Testis (tissue), 2 donors: ENCODE measurements at regions not wholly inside any gene's neighbourhood (a gene's known extent, or its start where the extent isn't known, plus 50 kb on each side); places are given as distances from the start of the nearest gene placed in this dataset.
"Not testable (repeated sequence)": the region's sequence is repeated elsewhere in the genome, so short reads cannot be mapped to it uniquely, and the experiment has no call there.

Source experiments
- DNase-seq: peaks from one replicate; pipeline ENCODE4 v3.0.0-alpha.2; 2019
- H3K27ac ChIP-seq, 2 donors: fragments of 200-600 bp; sonication (generic); one replicate each; pipeline ENCODE4 v1.5.1; 2019
- H3K27me3 ChIP-seq: fragments of 200-600 bp; sonication (generic); one replicate; pipeline ENCODE4 v1.5.1; 2019
- H3K36me3 ChIP-seq: fragments of 200-600 bp; sonication (generic); one replicate; pipeline ENCODE4 v1.5.1; 2017; ENCODE audit warnings: low read depth; ENCODE audit errors: missing control alignments
- H3K4me1 ChIP-seq: fragments of 200-600 bp; sonication (generic); one replicate; pipeline ENCODE4 v1.5.1; 2019
- H3K4me3 ChIP-seq, 2 donors: fragments of 200-600 bp; sonication (generic); one replicate each; pipeline ENCODE4 v1.5.1; 2017 to 2019
- H3K9me3 ChIP-seq: fragments of 200-600 bp; sonication (generic); one replicate; pipeline ENCODE4 v1.5.1; 2017
- POLR2A ChIP-seq: fragments of 450-650 bp; IDR thresholded peaks from one replicate; pipeline ENCODE4 v1.6.1; 2017; ENCODE audit warnings: antibody characterized with exemption, mild to moderate bottlenecking, moderate library complexity
- WGBS, 2 donors: methylation state at CpG; one replicate each; pipeline ENCODE4 v1.1.5; 2018; 5-methylcytosine and 5-hydroxymethylcytosine counted together
- intact Hi-C: fragments of 100-400 bp; cut with DNase I; formaldehyde crosslinking; loops from one replicate; pipeline ENCODE4 v1.15.1; 2023; ENCODE audit warnings: low total_unique reads
- TF ChIP-seq, protein P1 (sequence below), 3 experiments: fragments of 450-650 bp in 2 of 3; fragments of 200-600 bp in 1 of 3; sonication (generic) in 1 of 3; IDR thresholded peaks; one replicate each; pipeline ENCODE4 v1.5.1; 2016 to 2019; ENCODE audit warnings: antibody characterized with exemption in 3 of 3, mild to moderate bottlenecking in 2 of 3, moderate library complexity in 1 of 3

DNA sequence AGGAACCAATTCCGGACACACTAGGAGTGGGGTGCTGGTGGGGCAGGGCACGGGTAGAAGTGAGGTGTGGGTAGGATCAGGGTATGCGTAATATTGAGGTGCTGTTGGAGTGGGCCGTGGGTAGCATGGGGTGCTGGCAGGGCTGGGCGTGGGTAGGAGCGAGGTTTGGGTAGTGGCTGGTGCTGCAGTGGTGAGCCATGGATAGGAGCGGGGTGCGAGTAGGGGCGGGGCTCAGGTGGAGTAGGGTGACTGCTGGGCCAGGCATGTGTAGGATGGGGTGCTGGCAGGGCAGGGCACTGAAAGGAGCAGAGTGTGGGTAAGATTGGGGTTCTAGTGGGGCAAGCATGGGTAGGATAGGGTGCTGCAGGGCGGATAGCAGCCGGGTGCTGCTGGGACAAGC, 114.2 kb upstream of the DUSP22 start:
- no peak overlapping the region for H3K27ac ChIP-seq
- H3K4me3 ChIP-seq, result peak overlapping the region in 1 of 2 donors; percentile 45
- H3K27me3 ChIP-seq, result no peaks in the 10 kb centered on the region
- no peak for DNase-seq
- intact Hi-C loops, result no loop called here
- TF ChIP-seq POLR2A, result no peak
- TF ChIP-seq, protein P1, sequence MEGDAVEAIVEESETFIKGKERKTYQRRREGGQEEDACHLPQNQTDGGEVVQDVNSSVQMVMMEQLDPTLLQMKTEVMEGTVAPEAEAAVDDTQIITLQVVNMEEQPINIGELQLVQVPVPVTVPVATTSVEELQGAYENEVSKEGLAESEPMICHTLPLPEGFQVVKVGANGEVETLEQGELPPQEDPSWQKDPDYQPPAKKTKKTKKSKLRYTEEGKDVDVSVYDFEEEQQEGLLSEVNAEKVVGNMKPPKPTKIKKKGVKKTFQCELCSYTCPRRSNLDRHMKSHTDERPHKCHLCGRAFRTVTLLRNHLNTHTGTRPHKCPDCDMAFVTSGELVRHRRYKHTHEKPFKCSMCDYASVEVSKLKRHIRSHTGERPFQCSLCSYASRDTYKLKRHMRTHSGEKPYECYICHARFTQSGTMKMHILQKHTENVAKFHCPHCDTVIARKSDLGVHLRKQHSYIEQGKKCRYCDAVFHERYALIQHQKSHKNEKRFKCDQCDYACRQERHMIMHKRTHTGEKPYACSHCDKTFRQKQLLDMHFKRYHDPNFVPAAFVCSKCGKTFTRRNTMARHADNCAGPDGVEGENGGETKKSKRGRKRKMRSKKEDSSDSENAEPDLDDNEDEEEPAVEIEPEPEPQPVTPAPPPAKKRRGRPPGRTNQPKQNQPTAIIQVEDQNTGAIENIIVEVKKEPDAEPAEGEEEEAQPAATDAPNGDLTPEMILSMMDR (IDR thresholded peaks at IDR 0.05), result no peak
- WGBS, 2 donors, result 71 to 76% methylated on average over 11 of the region's 11 CpGs
- H3K9me3 ChIP-seq, result no peaks in the 10 kb centered on the region
- no peaks in the 10 kb centered on the region for H3K4me1 ChIP-seq
- H3K36me3 ChIP-seq, result no peaks in the 10 kb centered on the region

DNA sequence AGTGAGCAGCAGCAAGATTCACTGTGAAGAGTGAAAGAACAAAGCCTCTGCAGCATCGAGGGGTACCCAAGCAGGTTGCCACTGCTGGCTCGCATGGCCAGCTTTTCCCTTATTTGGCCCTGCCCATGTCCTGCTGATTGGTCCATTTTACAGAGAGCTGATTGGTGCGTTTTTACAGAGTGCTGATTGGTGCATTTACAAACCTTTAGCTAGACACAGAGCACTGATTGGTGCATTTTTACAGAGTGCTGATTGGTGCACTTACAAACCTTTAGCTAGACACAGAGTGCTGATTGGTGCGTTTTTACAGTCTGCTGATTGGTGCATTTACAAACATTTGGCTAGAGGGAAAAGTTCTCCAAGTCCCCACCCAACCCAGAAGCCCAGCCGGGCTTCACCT, 113.4 kb upstream of the DUSP22 start:
- peak overlapping the region; percentile 34 to 45 for H3K4me3 ChIP-seq

DNA sequence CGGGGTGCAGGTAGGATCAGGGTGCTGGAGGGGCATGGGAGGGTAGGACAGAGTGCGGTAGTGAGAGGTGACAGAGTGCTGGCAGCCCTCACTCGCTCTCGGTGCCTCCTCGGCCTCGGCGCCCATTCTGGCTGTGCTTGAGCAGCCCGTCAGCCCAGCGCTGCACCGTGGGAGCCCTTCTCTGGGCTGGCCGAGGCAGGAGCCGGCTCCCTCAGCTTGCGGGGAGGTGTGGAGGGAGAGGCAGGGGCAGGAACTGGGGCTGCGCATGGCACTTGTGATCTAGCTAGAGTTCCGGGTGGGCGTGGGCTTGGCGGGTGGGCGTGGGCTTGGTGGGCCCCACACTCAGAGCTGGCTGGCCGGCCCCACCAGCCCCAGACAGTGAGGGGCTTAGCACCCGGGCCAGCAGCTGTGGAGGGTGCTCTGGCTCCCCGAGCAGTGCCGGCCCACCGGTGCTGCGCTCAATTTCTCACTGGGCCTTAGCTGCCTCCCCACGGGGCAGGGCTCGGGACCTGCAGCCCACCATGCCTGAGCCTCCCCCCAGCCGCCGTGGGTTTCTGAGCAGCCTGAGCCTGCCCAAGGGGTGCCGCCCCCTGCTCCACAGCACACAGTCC, 112.8 kb upstream of the DUSP22 start:
- intact Hi-C loops, result no loop called here
- peak overlapping the region; percentile 34 to 45 for H3K4me3 ChIP-seq
- DNase-seq, result no peak
- TF ChIP-seq POLR2A, result no peak
- TF ChIP-seq, protein P1 (IDR thresholded peaks at IDR 0.05), result no peak
- 74 to 78% methylated on average over 14 to 28 of the region's 29 CpGs for WGBS, 2 donors
- H3K4me1 ChIP-seq, result no peaks in the 10 kb centered on the region
- H3K27ac ChIP-seq, result no peak overlapping the region
- no peaks in the 10 kb centered on the region for H3K27me3 ChIP-seq
- H3K36me3 ChIP-seq, result no peaks in the 10 kb centered on the region
- no peaks in the 10 kb centered on the region for H3K9me3 ChIP-seq

More for the DNA sequence above, 113.4 kb upstream of the DUSP22 start:
- H3K27me3 ChIP-seq, H3K36me3 ChIP-seq, intact Hi-C loops, H3K9me3 ChIP-seq, H3K4me1 ChIP-seq, H3K27ac ChIP-seq: not testable (repeated sequence)
- peak; percentile 62 for DNase-seq
- WGBS, 2 donors, result 65 to 78% methylated on average over 5 of the region's 5 CpGs

DNA sequence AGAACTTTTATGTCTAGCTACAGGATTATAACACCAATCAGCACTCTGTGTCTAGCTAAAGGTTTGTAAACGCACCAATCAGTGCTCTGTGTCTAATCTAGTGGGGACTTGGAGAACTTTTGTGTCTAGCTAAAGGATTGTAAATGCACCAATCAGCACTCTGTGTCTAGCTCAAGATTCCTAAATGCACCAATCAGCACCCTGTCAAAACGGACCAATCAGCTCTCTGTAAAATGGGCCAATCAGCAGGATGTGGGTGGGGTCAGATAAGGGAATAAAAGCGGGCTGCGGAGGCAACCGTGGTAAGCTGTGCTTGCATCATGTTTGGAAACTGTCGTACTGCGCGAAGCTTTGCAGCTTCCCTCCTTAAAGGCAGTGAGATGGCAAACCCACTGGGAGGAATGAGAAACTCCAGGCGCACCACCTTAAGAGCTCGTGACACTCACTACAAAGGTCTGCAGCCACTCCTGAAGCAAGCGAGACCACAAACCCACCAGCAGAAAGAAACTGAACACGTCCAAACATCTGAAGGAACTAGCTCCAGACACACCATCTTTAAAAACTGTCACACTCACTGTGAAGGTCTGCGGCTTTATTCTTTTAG, 112.1 kb upstream of the DUSP22 start:
- peak overlapping the region; percentile 34 to 45 for H3K4me3 ChIP-seq
- DNase-seq, result peak; percentile 63
- H3K36me3 ChIP-seq, H3K27ac ChIP-seq, H3K4me1 ChIP-seq, H3K9me3 ChIP-seq, H3K27me3 ChIP-seq, intact Hi-C loops: not testable (repeated sequence)
- WGBS, 2 donors, result 49 to 73% methylated on average over 8 to 13 of the region's 13 CpGs

DNA sequence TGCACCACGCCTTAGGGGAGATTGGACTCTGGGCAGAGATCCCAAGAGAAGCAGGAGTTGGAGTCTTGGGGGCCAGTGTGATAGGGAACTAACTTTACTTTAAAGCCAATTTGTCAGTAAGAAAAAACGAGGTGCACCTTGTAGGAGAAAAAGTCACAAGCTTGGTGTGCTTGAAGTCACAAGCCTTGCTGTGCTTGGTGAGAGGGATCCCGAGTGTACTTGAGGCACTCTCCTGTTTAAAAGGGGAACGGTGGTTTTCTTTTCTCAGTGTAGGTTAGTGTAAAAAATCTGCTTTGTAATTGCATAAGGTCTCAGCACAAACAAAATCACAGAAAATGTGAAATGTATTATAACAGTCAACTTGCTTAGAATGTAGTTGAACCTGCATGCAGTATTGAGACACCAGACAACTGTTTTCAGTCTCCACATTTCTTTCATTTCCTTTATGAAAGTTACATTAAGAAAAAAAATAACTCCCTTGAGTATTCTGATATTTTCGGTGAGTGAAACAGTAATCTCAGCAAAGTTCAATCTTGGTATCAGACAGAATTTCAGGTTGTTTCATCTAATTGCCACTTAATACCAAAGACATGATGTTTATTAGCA, 111.1 kb upstream of the DUSP22 start:
- 35 to 48% methylated on average over 5 of the region's 5 CpGs for WGBS, 2 donors
- no peak for DNase-seq
- no peaks in the 10 kb centered on the region for H3K4me1 ChIP-seq
- intact Hi-C loops, result no loop called here
- no peaks in the 10 kb centered on the region for H3K27me3 ChIP-seq
- no peaks in the 10 kb centered on the region for H3K36me3 ChIP-seq
- no peaks in the 10 kb centered on the region for H3K9me3 ChIP-seq
- TF ChIP-seq, protein P1 (IDR thresholded peaks at IDR 0.05), result no peak
- no peak for TF ChIP-seq POLR2A
- H3K4me3 ChIP-seq, result no peak overlapping the region
- no peak overlapping the region for H3K27ac ChIP-seq
